ENCODE measurements at regions not wholly inside any gene's neighbourhood (a gene's known extent, or its start where the extent isn't known, plus 50 kb on each side); places are given as distances from the start of the nearest gene placed in this dataset.

GRCh38 chr4:124464836-124465235 lies 247.7 kb downstream of the ANKRD50 start:
- H3K4me2 ChIP-seq (ENCODE audit: low read length) = no peak overlapping the region
- no peak for FAIRE-seq
- H3K36me3 ChIP-seq (ENCODE audit: insufficient read depth, low read length) = no peaks in the 10 kb centered on the region
- H3K4me1 ChIP-seq (ENCODE audit: insufficient read depth, low read length) = no peaks in the 10 kb centered on the region
- Mint-ChIP-seq H3K27me3 (ENCODE audit: low read depth, unreplicated experiment) (no peaks in the 10 kb centered on the region), H3K36me3 (ENCODE audit: low read depth, unreplicated experiment) (no peaks in the 10 kb centered on the region), H3K27ac (ENCODE audit: unreplicated experiment) (no peak overlapping the region), H3K4me3 (ENCODE audit: unreplicated experiment) (no peak overlapping the region), H3K9me3 (ENCODE audit: unreplicated experiment) (peaks cover 14% of the 10 kb centered on the region), H3K4me1 (ENCODE audit: low read depth, unreplicated experiment) (no peaks in the 10 kb centered on the region)
- H2AFZ ChIP-seq (ENCODE audit: low read depth, low read length) = no peak overlapping the region
- no peak overlapping the region for H3K9ac ChIP-seq (ENCODE audit: low read length)
- H3K27me3 ChIP-seq (ENCODE audit: insufficient read depth, low read length) = no peaks in the 10 kb centered on the region
- DNase-seq (ENCODE audit: low read depth) = no peak
- no peaks in the 10 kb centered on the region for H3K79me2 ChIP-seq (ENCODE audit: insufficient read depth, low read length)
- H3K4me3 ChIP-seq (ENCODE audit: insufficient read depth, low read depth, low read length) = no peak overlapping the region
- H3K27ac ChIP-seq (ENCODE audit: low read depth, low read length) = no peak overlapping the region
- H4K20me1 ChIP-seq (ENCODE audit: insufficient read depth, low read length) = no peaks in the 10 kb centered on the region
- TF ChIP-seq EZH2 (IDR thresholded peaks at IDR 0.05; ENCODE audit: insufficient read depth, low read length) (no peak), CTCF (IDR thresholded peaks at IDR 0.05; ENCODE audit: insufficient read depth, low read depth, low read length) (no peak)
- H3K9me3 ChIP-seq (ENCODE audit: insufficient read depth, low read depth, low read length) = peaks cover 3% of the 10 kb centered on the region

DNA sequence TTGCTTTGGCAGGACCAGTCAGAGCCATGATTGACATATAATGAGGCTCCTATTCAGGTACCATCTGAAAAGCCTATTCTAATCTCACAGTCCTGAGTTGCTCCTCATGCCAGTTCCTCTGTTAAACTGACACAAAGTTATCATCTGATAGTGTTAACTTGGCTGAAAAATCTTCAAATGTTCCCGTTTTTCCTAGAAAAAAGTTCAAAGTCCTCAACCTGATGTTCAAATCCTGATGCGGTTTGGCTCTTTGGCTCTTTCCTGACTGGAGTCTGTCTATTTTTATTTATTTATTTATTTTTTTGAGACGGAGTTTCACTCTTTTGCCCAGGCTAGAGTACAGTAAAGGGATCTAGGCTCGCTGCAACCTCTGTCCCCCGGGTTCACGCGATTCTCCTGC lies 244.2 kb downstream of the ANKRD50 start:
- H4K20me1 ChIP-seq (ENCODE audit: insufficient read depth, low read length) = no peaks in the 10 kb centered on the region
- Mint-ChIP-seq H3K4me1 (ENCODE audit: low read depth, unreplicated experiment) (no peaks in the 10 kb centered on the region), H3K27ac (ENCODE audit: unreplicated experiment) (no peak overlapping the region), H3K4me3 (ENCODE audit: unreplicated experiment) (no peak overlapping the region), H3K9me3 (ENCODE audit: unreplicated experiment) (peaks cover 9% of the 10 kb centered on the region), H3K27me3 (ENCODE audit: low read depth, unreplicated experiment) (no peaks in the 10 kb centered on the region), H3K36me3 (ENCODE audit: low read depth, unreplicated experiment) (no peaks in the 10 kb centered on the region)
- no peaks in the 10 kb centered on the region for H3K27me3 ChIP-seq (ENCODE audit: insufficient read depth, low read length)
- H3K36me3 ChIP-seq (ENCODE audit: insufficient read depth, low read length) = no peaks in the 10 kb centered on the region
- DNase-seq (ENCODE audit: low read depth) = no peak
- H2AFZ ChIP-seq (ENCODE audit: low read depth, low read length) = no peak overlapping the region
- no peak overlapping the region for H3K9ac ChIP-seq (ENCODE audit: low read length)
- H3K4me2 ChIP-seq (ENCODE audit: low read length) = no peak overlapping the region
- H3K9me3 ChIP-seq (ENCODE audit: insufficient read depth, low read depth, low read length) = peaks cover 4% of the 10 kb centered on the region
- no peaks in the 10 kb centered on the region for H3K4me1 ChIP-seq (ENCODE audit: insufficient read depth, low read length)
- no peak overlapping the region for H3K27ac ChIP-seq (ENCODE audit: low read depth, low read length)
- H3K4me3 ChIP-seq (ENCODE audit: insufficient read depth, low read depth, low read length) = no peak overlapping the region
- H3K79me2 ChIP-seq (ENCODE audit: insufficient read depth, low read length) = no peaks in the 10 kb centered on the region
- TF ChIP-seq EZH2 (IDR thresholded peaks at IDR 0.05; ENCODE audit: insufficient read depth, low read length) = no peak
- FAIRE-seq = no peak

DNA sequence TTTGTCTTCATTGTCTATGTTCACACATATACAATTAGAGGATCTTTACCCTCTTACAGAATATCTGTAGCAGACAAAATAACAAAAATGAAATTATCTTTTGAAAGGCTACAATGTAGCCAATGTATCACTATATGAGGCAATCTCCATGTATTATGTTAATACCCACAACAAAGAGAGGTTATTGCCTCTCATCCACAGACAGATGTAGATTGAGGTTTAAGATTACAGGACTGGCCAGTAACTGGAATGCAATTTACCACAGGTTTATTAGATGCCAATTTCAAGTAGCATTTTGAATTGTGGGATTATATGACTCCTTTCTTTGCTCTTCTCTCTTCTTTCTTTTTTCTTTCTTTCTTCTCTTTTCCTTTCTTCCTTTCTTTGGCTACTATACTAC lies 242.6 kb downstream of the ANKRD50 start:
- Mint-ChIP-seq H3K27me3 (ENCODE audit: low read depth, unreplicated experiment) (no peaks in the 10 kb centered on the region), H3K4me1 (ENCODE audit: low read depth, unreplicated experiment) (no peaks in the 10 kb centered on the region), H3K9me3 (ENCODE audit: unreplicated experiment) (peaks cover 8% of the 10 kb centered on the region), H3K27ac (ENCODE audit: unreplicated experiment) (no peak overlapping the region), H3K4me3 (ENCODE audit: unreplicated experiment) (no peak overlapping the region), H3K36me3 (ENCODE audit: low read depth, unreplicated experiment) (no peaks in the 10 kb centered on the region)
- no peaks in the 10 kb centered on the region for H3K36me3 ChIP-seq (ENCODE audit: insufficient read depth, low read length)
- H3K27ac ChIP-seq (ENCODE audit: low read depth, low read length) = no peak overlapping the region
- no peaks in the 10 kb centered on the region for H3K27me3 ChIP-seq (ENCODE audit: insufficient read depth, low read length)
- H3K79me2 ChIP-seq (ENCODE audit: insufficient read depth, low read length) = no peaks in the 10 kb centered on the region
- H4K20me1 ChIP-seq (ENCODE audit: insufficient read depth, low read length) = no peaks in the 10 kb centered on the region
- H3K9me3 ChIP-seq (ENCODE audit: insufficient read depth, low read depth, low read length) = peaks cover 4% of the 10 kb centered on the region
- no peak overlapping the region for H3K4me3 ChIP-seq (ENCODE audit: insufficient read depth, low read depth, low read length)
- FAIRE-seq (no peak), DNase-seq (ENCODE audit: low read depth) (peak; percentile 3)
- H3K9ac ChIP-seq (ENCODE audit: low read length) = no peak overlapping the region
- H3K4me1 ChIP-seq (ENCODE audit: insufficient read depth, low read length) = no peaks in the 10 kb centered on the region
- no peak overlapping the region for H3K4me2 ChIP-seq (ENCODE audit: low read length)
- TF ChIP-seq EZH2 (IDR thresholded peaks at IDR 0.05; ENCODE audit: insufficient read depth, low read length) (no peak), CTCF (IDR thresholded peaks at IDR 0.05; ENCODE audit: insufficient read depth, low read depth, low read length) (no peak)
- H2AFZ ChIP-seq (ENCODE audit: low read depth, low read length) = no peak overlapping the region
